ENCODE measurements at regions not wholly inside any gene's neighbourhood (a gene's known extent, or its start where the extent isn't known, plus 50 kb on each side); places are given as distances from the start of the nearest gene placed in this dataset.
"Not testable (repeated sequence)": the region's sequence is repeated elsewhere in the genome, so short reads cannot be mapped to it uniquely, and the experiment has no call there.

DNA sequence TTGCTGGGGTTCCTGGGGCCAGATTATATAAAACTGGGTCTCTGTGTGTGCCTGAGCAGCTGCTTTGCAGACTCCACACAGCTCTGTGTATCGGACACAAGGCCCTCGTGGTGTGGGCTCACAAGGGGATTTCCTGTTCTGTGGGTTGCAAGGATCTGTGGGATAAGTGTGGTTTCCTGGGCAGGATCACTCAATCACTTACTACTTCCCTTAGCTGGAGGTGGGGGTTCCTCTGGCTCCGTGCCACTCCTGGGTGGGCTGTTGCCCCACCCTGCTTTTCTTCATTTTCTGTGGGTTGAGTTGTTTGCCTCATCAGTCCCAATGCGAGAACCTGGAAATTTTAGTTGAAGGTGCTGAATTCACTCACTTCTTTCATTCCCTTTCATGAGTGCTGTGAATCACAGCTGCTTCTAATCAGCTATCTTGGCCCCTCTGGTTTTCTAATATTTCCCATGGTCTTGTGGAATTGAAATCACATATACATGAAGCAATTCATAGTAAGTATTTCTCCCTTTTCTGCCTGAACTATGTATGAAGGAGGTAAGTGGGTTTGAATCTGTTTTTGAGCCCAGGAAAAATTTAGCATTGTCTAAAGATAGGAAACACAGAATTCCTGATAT lies 196.3 kb downstream of the DCDC2C start:
- no peak for DNase-seq (ENCODE audit: low read depth in 3 of 3)

- DNase-seq (ENCODE audit: low read depth in 3 of 3), result no peak
Observed at GRCh38 chr2:3902131-3902530, 198.8 kb downstream of the DCDC2C start.

DNA sequence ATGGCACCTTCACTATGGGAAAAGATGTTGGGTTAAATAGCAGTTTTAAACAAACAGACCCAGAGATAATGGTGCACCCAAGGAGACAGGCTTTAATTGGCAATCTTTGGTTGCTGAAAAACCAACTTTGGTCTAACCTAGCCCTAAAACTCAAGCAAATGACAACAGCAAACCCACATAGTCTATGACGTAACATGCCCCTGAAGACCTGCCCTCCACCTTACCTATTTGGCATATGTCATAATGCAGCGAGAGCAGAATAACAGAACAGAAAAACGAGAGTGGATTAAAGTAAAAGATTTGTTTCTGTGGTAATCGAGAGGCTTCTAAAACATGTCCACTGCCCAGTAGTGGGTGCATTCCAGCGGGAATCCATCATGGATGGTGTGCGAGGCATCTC lies 200.7 kb downstream of the DCDC2C start:
- DNase-seq (ENCODE audit: low read depth in 3 of 3), result no peak

- DNase-seq (ENCODE audit: low read depth in 3 of 3), result not testable (repeated sequence)
Observed at GRCh38 chr2:3908498-3908897, 205.1 kb downstream of the DCDC2C start.

DNA sequence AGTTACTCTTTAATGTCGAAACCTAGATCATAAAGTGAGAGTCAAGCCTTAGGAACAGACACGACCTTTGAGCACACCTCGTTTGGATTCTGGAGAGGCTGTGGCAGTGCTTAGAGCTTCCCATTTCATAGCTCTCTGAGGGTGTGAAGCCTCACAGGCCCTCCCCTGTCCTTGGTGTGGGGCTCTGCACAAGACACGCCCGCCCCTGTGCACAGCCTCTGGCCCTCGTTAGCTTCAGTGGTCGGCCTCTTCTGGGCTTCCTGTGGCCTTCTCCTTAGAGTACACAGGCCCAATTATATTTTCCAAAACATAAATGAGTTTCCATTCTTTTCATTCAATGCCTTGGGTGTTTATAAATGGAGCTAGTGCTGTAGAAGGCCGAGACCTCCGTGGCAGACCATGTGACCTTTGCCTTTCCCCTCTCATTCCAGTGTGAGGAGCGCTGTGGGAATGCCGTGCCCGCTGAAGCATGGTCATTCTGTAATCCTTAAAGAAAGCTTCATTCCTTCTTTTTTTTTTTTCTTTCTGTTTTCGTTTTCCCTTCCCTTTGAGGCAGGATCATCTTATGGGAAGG lies 208.6 kb downstream of the DCDC2C start:
- no peak for DNase-seq (ENCODE audit: low read depth in 3 of 3)

- no peak for DNase-seq (ENCODE audit: low read depth in 3 of 3)
Observed at GRCh38 chr2:3913166-3913565, 209.8 kb downstream of the DCDC2C start.

GRCh38 chr2:3914241-3914640 lies 210.9 kb downstream of the DCDC2C start:
- DNase-seq (ENCODE audit: low read depth in 3 of 3), result no peak

- DNase-seq (ENCODE audit: low read depth in 3 of 3), result no peak
Observed at GRCh38 chr2:3927031-3927430, 223.7 kb downstream of the DCDC2C start.

DNA sequence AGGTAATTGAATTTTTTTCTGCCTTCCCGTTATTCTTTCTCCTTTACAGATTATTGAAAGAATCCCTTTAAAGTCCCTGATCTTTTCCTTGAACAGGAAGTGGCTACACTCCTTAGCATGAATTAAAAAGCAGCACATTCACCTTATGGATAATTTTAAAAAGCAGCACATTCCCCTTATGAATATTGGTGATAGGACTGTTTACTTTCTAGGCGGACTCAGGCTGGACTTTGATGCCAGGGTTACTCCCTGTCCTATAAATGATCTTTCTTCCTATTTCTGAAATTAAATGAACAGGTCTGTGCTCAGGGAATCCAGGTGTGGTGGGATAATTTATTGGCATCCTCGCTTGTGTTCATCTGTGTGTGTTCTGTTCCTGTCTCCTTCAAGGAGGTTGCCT lies 226.0 kb downstream of the DCDC2C start:
- DNase-seq (ENCODE audit: low read depth in 3 of 3), result no peak

DNA sequence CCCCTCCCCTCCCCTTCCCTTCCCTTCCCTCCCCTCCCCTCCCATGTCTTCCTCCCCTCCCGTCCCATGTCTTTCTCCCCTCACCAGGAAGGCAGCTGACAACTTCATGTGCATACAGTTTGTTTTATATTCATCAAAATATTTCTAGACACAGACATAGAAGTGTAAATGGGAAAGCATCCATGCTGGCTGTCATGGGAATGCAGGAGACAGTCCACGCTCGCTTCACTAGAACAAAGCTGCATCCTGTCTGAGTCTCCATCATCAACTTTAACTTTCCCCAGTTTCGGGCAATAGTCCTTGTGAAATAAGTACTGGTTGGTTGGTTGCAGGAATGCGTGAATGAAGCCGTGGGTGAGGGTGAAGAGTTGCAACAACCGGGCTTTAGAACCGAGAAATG lies 226.9 kb downstream of the DCDC2C start:
- no peak for DNase-seq (ENCODE audit: low read depth in 3 of 3)

- DNase-seq (ENCODE audit: low read depth in 3 of 3), result no peak
Observed at GRCh38 chr2:3940661-3941060, 237.3 kb downstream of the DCDC2C start.

DNA sequence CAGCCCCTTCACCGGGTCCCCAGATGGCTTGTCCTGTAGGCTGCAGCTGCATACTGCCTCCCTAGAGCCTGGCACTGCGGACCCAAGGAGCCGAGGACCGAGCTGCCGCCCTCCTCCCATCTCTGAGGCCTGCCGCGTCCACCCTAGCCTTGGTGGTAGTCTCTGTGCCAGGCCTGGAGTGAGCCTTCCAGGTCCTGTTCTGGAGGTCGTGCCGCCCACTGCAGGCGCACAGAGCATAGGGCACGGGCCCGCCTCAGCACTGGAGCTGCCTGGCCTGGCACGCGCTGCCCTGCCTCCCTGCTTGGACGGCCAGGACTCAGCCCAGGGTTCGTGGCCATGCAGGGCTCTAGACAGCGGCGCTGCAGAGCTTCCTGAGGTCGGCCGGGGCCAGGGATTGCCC lies 239.5 kb downstream of the DCDC2C start:
- no peak for DNase-seq (ENCODE audit: low read depth in 3 of 3)

DNA sequence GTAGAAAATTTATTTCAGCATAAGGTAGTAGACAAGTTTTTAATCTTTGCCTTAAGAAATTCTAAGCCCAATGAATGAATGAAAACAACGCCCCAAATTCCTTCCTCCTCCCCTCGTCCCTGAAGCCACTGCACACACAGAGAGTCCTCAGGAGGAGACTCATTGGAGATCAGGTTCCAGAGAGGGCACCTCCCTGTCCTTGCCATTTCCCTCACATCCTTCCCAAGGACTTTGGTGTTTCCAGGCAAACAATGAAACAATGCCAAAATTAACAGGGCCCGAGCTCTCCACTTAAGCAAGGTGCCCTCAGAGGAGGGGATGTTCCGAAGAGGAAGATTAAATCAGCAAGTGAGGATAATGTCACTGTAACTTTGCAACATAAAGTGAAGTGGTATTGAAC lies 240.7 kb downstream of the DCDC2C start:
- no peak for DNase-seq (ENCODE audit: low read depth in 3 of 3)

DNA sequence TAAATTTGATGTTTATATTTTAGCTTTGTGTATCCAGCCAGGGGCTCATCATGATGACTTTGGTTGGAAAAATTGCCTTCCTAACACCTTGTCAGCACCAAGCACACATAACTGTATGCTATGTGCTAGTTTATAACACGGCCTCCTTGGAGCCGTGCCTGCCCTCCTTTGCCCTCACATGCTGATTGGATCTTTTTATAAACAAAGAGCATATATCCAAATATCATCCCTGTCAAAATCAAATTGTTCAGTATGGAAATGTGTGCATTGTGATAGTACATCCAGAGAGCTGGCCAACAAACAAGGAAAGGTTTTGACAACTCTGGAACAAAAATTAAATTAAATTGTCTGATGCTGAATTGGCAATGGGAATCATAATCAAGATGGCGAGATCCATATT lies 241.5 kb downstream of the DCDC2C start:
- DNase-seq (ENCODE audit: low read depth in 3 of 3), result no peak

GRCh38 chr2:3948191-3948590 lies 244.8 kb downstream of the DCDC2C start:
- no peak for DNase-seq (ENCODE audit: low read depth in 3 of 3)

GRCh38 chr2:3951131-3951954 lies 248.0 kb downstream of the DCDC2C start:
- no peak for DNase-seq (ENCODE audit: low read depth in 3 of 3)

- no peak for DNase-seq (ENCODE audit: low read depth in 3 of 3)
Observed at GRCh38 chr2:3952866-3953516, 249.6 kb downstream of the DCDC2C start.

DNA sequence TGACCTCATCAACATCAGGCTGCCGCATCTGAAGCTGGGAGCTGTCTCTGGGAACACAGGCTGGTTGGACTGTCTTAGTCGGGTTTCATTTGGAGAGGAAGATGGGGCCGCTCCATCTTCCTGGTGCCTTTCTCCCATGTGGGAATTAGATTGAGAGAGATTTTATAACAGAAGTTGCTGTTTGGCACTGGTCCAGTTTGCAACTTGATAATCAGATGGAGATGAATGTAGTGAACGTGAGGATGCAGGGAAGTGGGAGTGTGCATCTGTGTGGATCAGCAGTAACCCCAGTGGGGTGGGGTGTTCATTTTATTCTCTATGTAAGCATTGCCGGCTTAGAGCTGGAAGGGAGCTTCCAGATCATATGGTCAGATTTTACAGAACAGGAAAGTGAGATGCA lies 250.9 kb downstream of the DCDC2C start:
- DNase-seq (ENCODE audit: low read depth in 3 of 3), result no peak

GRCh38 chr2:3956406-3956805 lies 253.0 kb downstream of the DCDC2C start:
- no peak for DNase-seq (ENCODE audit: low read depth in 3 of 3)

GRCh38 chr2:3956892-3957291 lies 253.5 kb downstream of the DCDC2C start:
- no peak for DNase-seq (ENCODE audit: low read depth in 3 of 3)

- DNase-seq (ENCODE audit: low read depth in 3 of 3), result no peak
Observed at GRCh38 chr2:3958465-3958864, 255.1 kb downstream of the DCDC2C start.

- DNase-seq (ENCODE audit: low read depth in 3 of 3), result no peak
Observed at GRCh38 chr2:3958969-3959368, 255.6 kb downstream of the DCDC2C start.

- DNase-seq (ENCODE audit: low read depth in 3 of 3), result no peak
Observed at GRCh38 chr2:3959372-3959771, 256.0 kb downstream of the DCDC2C start.
